Esophagus squamous epithelium (tissue), 5 donors: ENCODE measurements at regions not wholly inside any gene's neighbourhood (a gene's known extent, or its start where the extent isn't known, plus 50 kb on each side); places are given as distances from the start of the nearest gene placed in this dataset.

Experiments
- DNase-seq: peaks from one replicate; lab custom pipeline; 2025; lab: John Stamatoyannopoulos, UW
- H3K27ac ChIP-seq, 4 donors: fragments of 200-600 bp; sonication (generic); one replicate each; pipeline ENCODE4 v1.5.1; 2016 to 2019; ENCODE audit warnings: mild to moderate bottlenecking in 1 of 4
- H3K27me3 ChIP-seq, 4 donors: fragments of 200-600 bp; sonication (generic); 1 replicate in 3 of 4; 2 replicates in 1 of 4; pipeline versions ENCODE4 v1.5.1 to v1.6.0; 2017 to 2021; ENCODE audit warnings: antibody characterized with exemption in 1 of 4
- H3K36me3 ChIP-seq, 3 donors: fragments of 200-600 bp; sonication (generic); one replicate each; pipeline ENCODE4 v1.5.1; 2016 to 2019
- H3K4me1 ChIP-seq, 3 donors: fragments of 200-600 bp; sonication (generic); one replicate each; pipeline ENCODE4 v1.5.1; 2017 to 2019
- H3K4me3 ChIP-seq, 4 donors: fragments of 200-600 bp; sonication (generic); 1 replicate in 3 of 4; 2 replicates in 1 of 4; pipeline ENCODE4 v1.5.1; 2016 to 2019; ENCODE audit warnings: mild to moderate bottlenecking in 2 of 4, moderate library complexity in 1 of 4
- H3K9me3 ChIP-seq, 3 donors: fragments of 200-600 bp; sonication (generic); one replicate each; pipeline ENCODE4 v1.5.1; 2016 to 2019
- CTCF ChIP-seq, 6 experiments: fragments of 450-650 bp in 4 of 6; fragments of 200-600 bp in 2 of 6; sonication (generic) in 2 of 6; IDR thresholded peaks; one replicate each; pipeline ENCODE4 v1.5.1; 2016 to 2019; ENCODE audit warnings: antibody characterized with exemption in 6 of 6, mild to moderate bottlenecking in 4 of 6, moderate library complexity in 4 of 6
- POLR2A ChIP-seq, 4 donors: fragments of 450-650 bp; IDR thresholded peaks; one replicate each; pipeline ENCODE4 v1.6.1; 2017; ENCODE audit warnings: antibody characterized with exemption in 4 of 4, mild to moderate bottlenecking in 4 of 4, moderate library complexity in 3 of 4
- WGBS, 2 donors: methylation state at CpG; one replicate each; pipeline ENCODE4 v1.1.5; 2018; 5-methylcytosine and 5-hydroxymethylcytosine counted together
- intact Hi-C: fragments of 100-400 bp; cut with DNase I; formaldehyde crosslinking; loops from one replicate; pipeline ENCODE4 v1.15.0; 2022
- donor health status: DM: yes; HTN: yes; CAD: no.

GRCh38 chr1:208681878-208682663 lies 437.9 kb upstream of the PLXNA2 start:
- Histone ChIP-seq H3K36me3 (no peaks in the 10 kb centered on the region), H3K4me1 (no peaks in the 10 kb centered on the region), H3K27ac (no peak overlapping the region), H3K27me3 (peaks cover 0 to 14% (median 0%) of the 10 kb centered on the region in 4 donors), H3K9me3 (no peaks in the 10 kb centered on the region), H3K4me3 (no peak overlapping the region)
- intact Hi-C loops = no loop called here
- 33 to 48% methylated on average over 4 of the region's 4 CpGs for WGBS, 2 donors
- no peak for DNase-seq
- no peak for TF ChIP-seq CTCF (IDR thresholded peaks at IDR 0.05)
- TF ChIP-seq POLR2A (IDR thresholded peaks at IDR 0.05) = no peak

- Histone ChIP-seq H3K27me3 (peaks cover 0 to 11% (median 0%) of the 10 kb centered on the region in 4 donors), H3K4me3 (no peak overlapping the region), H3K9me3 (no peaks in the 10 kb centered on the region), H3K4me1 (no peaks in the 10 kb centered on the region), H3K27ac (no peak overlapping the region), H3K36me3 (no peaks in the 10 kb centered on the region)
- TF ChIP-seq CTCF (IDR thresholded peaks at IDR 0.05) (no peak), POLR2A (IDR thresholded peaks at IDR 0.05) (no peak)
- WGBS, 2 donors = 34 to 39% methylated on average over 2 of the region's 2 CpGs
- DNase-seq = no peak
- intact Hi-C loops = no loop called here
Observed at GRCh38 chr1:208682664-208683013, 438.5 kb upstream of the PLXNA2 start.

- Histone ChIP-seq H3K27me3 (peaks cover 0 to 11% (median 0%) of the 10 kb centered on the region in 4 donors), H3K9me3 (no peaks in the 10 kb centered on the region), H3K4me1 (no peaks in the 10 kb centered on the region), H3K4me3 (no peak overlapping the region), H3K36me3 (no peaks in the 10 kb centered on the region), H3K27ac (no peak overlapping the region)
- no peak for TF ChIP-seq POLR2A (IDR thresholded peaks at IDR 0.05)
- TF ChIP-seq CTCF (IDR thresholded peaks at IDR 0.05) = no peak
- DNase-seq = no peak
- intact Hi-C loops = no loop called here
Observed at GRCh38 chr1:208683141-208683540, 439.0 kb upstream of the PLXNA2 start.

- Histone ChIP-seq H3K4me3 (no peak overlapping the region), H3K36me3 (no peaks in the 10 kb centered on the region), H3K9me3 (no peaks in the 10 kb centered on the region), H3K27me3 (peaks cover 0 to 11% (median 0%) of the 10 kb centered on the region in 4 donors), H3K27ac (no peak overlapping the region), H3K4me1 (no peaks in the 10 kb centered on the region)
- no peak for DNase-seq
- intact Hi-C loops = no loop called here
- TF ChIP-seq CTCF (IDR thresholded peaks at IDR 0.05) (no peak), POLR2A (IDR thresholded peaks at IDR 0.05) (no peak)
- WGBS, 2 donors = 97 to 100% methylated on average over 2 of the region's 2 CpGs
Observed at GRCh38 chr1:208684192-208684591, 440.0 kb upstream of the PLXNA2 start.

GRCh38 chr1:208686592-208686991 lies 442.4 kb upstream of the PLXNA2 start:
- 59 to 83% methylated on average over 2 of the region's 2 CpGs for WGBS, 2 donors
- DNase-seq = no peak

More at GRCh38 chr1:208686592-208686991, 442.4 kb upstream of the PLXNA2 start:
- intact Hi-C loops = no loop called here
- TF ChIP-seq CTCF (IDR thresholded peaks at IDR 0.05) (no peak), POLR2A (IDR thresholded peaks at IDR 0.05) (no peak)
- H3K27ac ChIP-seq = no peak overlapping the region
- no peaks in the 10 kb centered on the region for H3K9me3 ChIP-seq
- peaks cover 0 to 17% (median 0%) of the 10 kb centered on the region in 4 donors for H3K27me3 ChIP-seq
- no peaks in the 10 kb centered on the region for H3K36me3 ChIP-seq
- H3K4me1 ChIP-seq = no peaks in the 10 kb centered on the region
- H3K4me3 ChIP-seq = no peak overlapping the region
